NCI-H748 (cell line): ENCODE measurements at regions not wholly inside any gene's neighbourhood (a gene's known extent, or its start where the extent isn't known, plus 50 kb on each side); places are given as distances from the start of the nearest gene placed in this dataset.

ENCODE experiments used
- DNase-seq: peaks from one replicate; lab custom pipeline; 2025; ENCODE audit not compliant: unreplicated experiment; lab: John Stamatoyannopoulos, UW

- no peak for DNase-seq
Observed at GRCh38 chr4:25527034-25527433, 128.6 kb upstream of the SLC34A2 start.

GRCh38 chr4:25528391-25528790 is 127.3 kb upstream of the SLC34A2 start:
- DNase-seq: no peak

- no peak for DNase-seq
Observed at GRCh38 chr4:25531272-25531671, 124.4 kb upstream of the SLC34A2 start.

GRCh38 chr4:25532591-25532990 is 123.1 kb upstream of the SLC34A2 start:
- DNase-seq: no peak

GRCh38 chr4:25533256-25533655 is 122.4 kb upstream of the SLC34A2 start:
- no peak for DNase-seq

- DNase-seq: peak; percentile 22
Observed at GRCh38 chr4:25535278-25535677, 120.4 kb upstream of the SLC34A2 start.

- DNase-seq: no peak
Observed at GRCh38 chr4:25535701-25536473, 119.8 kb upstream of the SLC34A2 start.

GRCh38 chr4:25536564-25537320 is 118.9 kb upstream of the SLC34A2 start:
- DNase-seq: no peak

GRCh38 chr4:25538430-25538829 is 117.2 kb upstream of the SLC34A2 start:
- no peak for DNase-seq

- DNase-seq: no peak
Observed at GRCh38 chr4:25539241-25539640, 116.4 kb upstream of the SLC34A2 start.

GRCh38 chr4:25540734-25541133 is 114.9 kb upstream of the SLC34A2 start:
- DNase-seq: no peak

GRCh38 chr4:25547343-25547742 is 108.3 kb upstream of the SLC34A2 start:
- no peak for DNase-seq

GRCh38 chr4:25549413-25549812 is 106.2 kb upstream of the SLC34A2 start:
- no peak for DNase-seq

GRCh38 chr4:25550376-25551030 is 105.1 kb upstream of the SLC34A2 start:
- no peak for DNase-seq

GRCh38 chr4:25551605-25552004 is 104.0 kb upstream of the SLC34A2 start:
- DNase-seq: no peak

- DNase-seq: no peak
Observed at GRCh38 chr4:25552580-25553271, 102.9 kb upstream of the SLC34A2 start.

GRCh38 chr4:25559508-25559907 is 96.1 kb upstream of the SLC34A2 start:
- no peak for DNase-seq

- DNase-seq: no peak
Observed at GRCh38 chr4:25560605-25561004, 95.0 kb upstream of the SLC34A2 start.

- peak; percentile 75 for DNase-seq
Observed at GRCh38 chr4:25563071-25563564, 92.5 kb upstream of the SLC34A2 start.

- DNase-seq: no peak
Observed at GRCh38 chr4:25564836-25565235, 90.8 kb upstream of the SLC34A2 start.

- no peak for DNase-seq
Observed at GRCh38 chr4:25567253-25567652, 88.4 kb upstream of the SLC34A2 start.
